PC-3 (cell line): ENCODE measurements at regions not wholly inside any gene's neighbourhood (a gene's known extent, or its start where the extent isn't known, plus 50 kb on each side); places are given as distances from the start of the nearest gene placed in this dataset.

Experiments used
- CTCF ChIP-seq: fragments of 300-600 bp; sonication (generic); conservative IDR thresholded peaks from 2 replicates; pipeline ENCODE4 v1.5.1; 2017; ENCODE audit warnings: antibody characterized with exemption, low read depth, mild to moderate bottlenecking, low read length
- EZH2phosphoT487 ChIP-seq: fragments of 300-600 bp; sonication (generic); IDR thresholded peaks from 2 replicates; pipeline ENCODE4 v1.6.1; 2018; ENCODE audit warnings: mild to moderate bottlenecking, antibody characterized with exemption, low read length, borderline replicate concordance

DNA sequence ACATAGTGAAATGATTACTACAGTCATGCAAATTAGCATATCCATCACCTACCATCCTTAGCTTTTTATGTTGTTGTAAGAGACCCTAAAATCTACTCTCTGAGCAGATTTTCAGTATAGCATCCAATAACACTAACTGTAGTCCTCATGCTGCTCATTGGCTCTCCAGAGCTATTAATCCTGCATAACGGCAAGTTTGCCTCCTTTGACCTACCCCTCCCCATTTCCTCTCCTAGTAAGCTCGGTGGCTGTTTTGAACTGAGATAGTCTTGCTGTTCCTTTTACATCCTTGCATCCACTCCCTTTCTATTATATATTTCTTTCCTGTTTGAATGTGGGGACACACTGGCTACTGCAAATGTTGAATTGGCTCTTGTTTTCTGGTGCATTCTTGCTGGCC, 481.5 kb downstream of the TSN start:
- TF ChIP-seq CTCF (no peak), EZH2phosphoT487 (no peak)
